ENCODE measurements at regions not wholly inside any gene's neighbourhood (a gene's known extent, or its start where the extent isn't known, plus 50 kb on each side); places are given as distances from the start of the nearest gene placed in this dataset.

DNA sequence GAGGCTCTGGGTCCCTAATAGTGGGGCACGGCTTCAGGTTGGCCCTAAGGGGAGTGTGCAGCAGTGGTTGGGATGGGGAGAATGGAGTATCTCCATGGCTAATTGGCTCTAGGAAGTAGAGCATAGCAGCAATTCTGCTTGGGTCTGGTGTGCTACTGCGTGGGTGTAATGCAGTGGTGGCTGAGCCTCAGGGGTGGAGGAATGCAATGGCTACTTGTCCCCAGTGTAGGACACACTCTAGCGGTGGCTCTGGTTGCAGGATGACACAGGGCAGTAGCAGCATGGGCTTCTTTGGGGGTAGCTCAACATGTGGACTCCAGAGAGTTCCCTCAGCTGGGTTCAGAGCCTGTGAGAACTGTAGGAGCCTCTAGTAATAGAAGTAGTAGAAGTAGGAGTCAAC lies 91.2 kb upstream of the FAM78B start:
- TF ChIP-seq POLR2A (IDR thresholded peaks at IDR 0.05; ENCODE audit: low read length) = no peak
- no peak for TF ChIP-seq GATA1 (IDR thresholded peaks at IDR 0.05; ENCODE audit: low read depth, low read length)
